ENCODE measurements at regions not wholly inside any gene's neighbourhood (a gene's known extent, or its start where the extent isn't known, plus 50 kb on each side); places are given as distances from the start of the nearest gene placed in this dataset.

DNA sequence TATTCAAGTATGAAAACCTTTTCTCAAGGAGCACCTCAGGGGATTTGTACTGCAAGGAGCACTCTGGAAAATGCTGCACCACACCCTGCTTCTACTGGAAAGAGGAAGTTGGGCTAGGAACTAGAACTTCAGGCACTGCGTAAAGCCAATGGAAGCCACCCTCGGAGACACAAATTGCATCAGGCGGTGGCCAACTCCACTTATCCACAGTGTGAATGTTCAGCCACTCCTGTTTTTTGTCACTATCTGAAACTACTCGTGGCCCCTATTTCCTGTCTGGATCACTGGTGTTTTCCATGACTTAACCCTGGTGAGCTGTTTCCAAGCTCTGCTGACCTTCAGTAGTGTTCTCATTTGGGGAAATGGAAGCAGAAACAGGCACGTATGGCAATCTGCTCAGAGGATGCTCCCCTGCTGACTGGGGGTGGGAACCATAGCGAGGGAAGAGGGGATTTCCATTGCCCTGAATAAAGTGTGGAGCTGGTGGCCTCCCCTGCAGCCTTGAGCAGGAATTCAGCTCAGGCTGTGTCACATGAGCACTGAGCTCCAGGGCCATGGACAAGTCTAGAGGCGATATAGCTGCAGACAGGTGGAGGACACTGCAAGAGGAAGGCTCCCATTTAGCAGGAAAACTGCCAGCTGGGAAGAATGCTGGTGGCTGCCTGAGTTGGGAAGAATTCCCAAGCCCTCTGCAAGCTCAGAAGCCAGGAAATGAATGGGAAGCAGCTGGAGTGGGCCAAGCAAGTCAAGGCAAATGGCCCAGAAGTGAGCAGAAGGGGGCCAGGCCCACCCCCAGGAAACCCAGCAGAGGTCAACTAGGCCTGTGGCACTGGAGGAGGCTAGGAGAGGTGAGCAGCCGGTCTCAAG is 50.5 kb upstream of the RAP1B start:
- no peak overlapping the region for H3K27ac ChIP-seq (ENCODE audit: low read length)
- no peak for TF ChIP-seq EZH2 (optimal IDR thresholded peaks at IDR 0.05; ENCODE audit: low read depth, low read length)
- TF ChIP-seq EZH2phosphoT487 (IDR thresholded peaks at IDR 0.05; ENCODE audit: low read length) = no peak
- no peaks in the 10 kb centered on the region for H3F3A ChIP-seq (ENCODE audit: insufficient read depth, low read length)
- no peaks in the 10 kb centered on the region for H3K79me2 ChIP-seq (ENCODE audit: low read length)
- H3K9ac ChIP-seq (ENCODE audit: low read length) = no peak overlapping the region
- H3K9me2 ChIP-seq (replicated peaks; ENCODE audit: insufficient read depth, low read length) = no peaks in the 10 kb centered on the region
- H3K4me1 ChIP-seq (ENCODE audit: low read length) = no peaks in the 10 kb centered on the region
- H4K20me1 ChIP-seq (ENCODE audit: insufficient read depth, low read length) = no peaks in the 10 kb centered on the region
- no peaks in the 10 kb centered on the region for H3K36me3 ChIP-seq (replicated peaks; ENCODE audit: insufficient read depth, low read length)
- H3K4me2 ChIP-seq (ENCODE audit: low read depth, low read length) = no peak overlapping the region
- H3K27me3 ChIP-seq (replicated peaks; ENCODE audit: insufficient read depth, low read length) = no peaks in the 10 kb centered on the region
- no peaks in the 10 kb centered on the region for H3K9me3 ChIP-seq (replicated peaks; ENCODE audit: insufficient read depth, low read length)
- no peak overlapping the region for H3K4me3 ChIP-seq (ENCODE audit: low read length)
- no peak for DNase-seq
- no peak overlapping the region for H2AFZ ChIP-seq (ENCODE audit: low read length)

GRCh38 chr12:68560851-68561422 is 49.8 kb upstream of the RAP1B start:
- TF ChIP-seq EZH2phosphoT487 (IDR thresholded peaks at IDR 0.05; ENCODE audit: low read length) (no peak), CTCF (IDR thresholded peaks at IDR 0.05; ENCODE audit: low read length) (no peak), EZH2 (optimal IDR thresholded peaks at IDR 0.05; ENCODE audit: low read depth, low read length) (no peak)
- Histone ChIP-seq H2AFZ (ENCODE audit: low read length) (no peak overlapping the region), H3K4me3 (ENCODE audit: low read length) (no peak overlapping the region), H3K4me2 (ENCODE audit: low read depth, low read length) (no peak overlapping the region), H3K27ac (ENCODE audit: low read length) (no peak overlapping the region), H3K9ac (ENCODE audit: low read length) (no peak overlapping the region), H3K27me3 (replicated peaks; ENCODE audit: insufficient read depth, low read length) (no peaks in the 10 kb centered on the region), H3K9me3 (replicated peaks; ENCODE audit: insufficient read depth, low read length) (no peaks in the 10 kb centered on the region), H4K20me1 (ENCODE audit: insufficient read depth, low read length) (no peaks in the 10 kb centered on the region), H3F3A (ENCODE audit: insufficient read depth, low read length) (no peaks in the 10 kb centered on the region), H3K9me2 (replicated peaks; ENCODE audit: insufficient read depth, low read length) (no peaks in the 10 kb centered on the region), H3K36me3 (replicated peaks; ENCODE audit: insufficient read depth, low read length) (no peaks in the 10 kb centered on the region), H3K79me2 (ENCODE audit: low read length) (no peaks in the 10 kb centered on the region), H3K4me1 (ENCODE audit: low read length) (no peaks in the 10 kb centered on the region)
- DNase-seq = no peak

Measured in MM.1S (cell line).